HCT116 (cell line): ENCODE measurements at regions not wholly inside any gene's neighbourhood (a gene's known extent, or its start where the extent isn't known, plus 50 kb on each side); places are given as distances from the start of the nearest gene placed in this dataset.

Experiments
- ATAC-seq: fragments of 200-7000 bp; cut with Tn5 transposase; 2 replicates; pipeline ENCODE4 v1.9.1; 2020; ENCODE audit warnings: mild to moderate bottlenecking, moderate library complexity
- BruUV-seq: library from RNA; stranded (reverse); fragments of 400-500 nt; replicated peaks from 2 replicates; lab custom pipeline; 2021; lab: Mats Ljungman, UMichigan
- CTCF ChIA-PET: fragments of 300-600 bp; sonication (Branson Sonifier 250); formaldehyde crosslinking; loops from one replicate; lab custom pipeline; 2021; ENCODE audit warnings: antibody characterized with exemption; lab: Charles Lee
- POLR2A ChIA-PET: fragments of 300-600, 350-600 bp; sonication (Branson Sonifier 250); formaldehyde crosslinking; loops from one replicate; lab custom pipeline; 2021; ENCODE audit warnings: antibody characterized with exemption; lab: Charles Lee
- RAD21 ChIA-PET, 2 experiments: fragments of 300-600 bp; sonication (Branson Sonifier 250); formaldehyde crosslinking; loops; one replicate each; lab custom pipeline; 2023; ENCODE audit warnings: low total read pairs in 2 of 2; ENCODE audit not compliant: uncharacterized antibody in 2 of 2, unreplicated experiment in 2 of 2, low non-redundant PET in 1 of 2; lab: Charles Lee
- DNase-seq: peaks from one replicate; pipeline ENCODE4 v3.0.0-alpha.2; 2010; ENCODE audit warnings: low read depth, low spot score
- H2AFZ ChIP-seq: fragments of 200-600 bp; shearing (Covaris generic), sonication (generic); 2 replicates; pipeline ENCODE4 v1.6.1; 2017; ENCODE audit warnings: low read depth, mixed run types, mixed read lengths, antibody characterized with exemption, low read length; ENCODE audit not compliant: poor library complexity, severe bottlenecking
- H3K27ac ChIP-seq: 2 replicates; pipeline ENCODE4 v1.5.1; 2012; ENCODE audit warnings: low read depth, low read length
- H3K27me3 ChIP-seq: fragments of 200-600 bp; sonication (generic); 2 replicates; pipeline ENCODE4 v1.6.1; 2016; ENCODE audit warnings: mixed run types, low read length, mixed read lengths; ENCODE audit not compliant: insufficient read depth
- H3K36me3 ChIP-seq, 2 experiments: fragments of 200-500 bp in 1 of 2; fragments of 200-600 bp in 1 of 2; sonication (Bioruptor generic) in 1 of 2; sonication (generic) in 1 of 2; 2 replicates each; pipeline versions ENCODE4 v1.5.1 to v1.6.1; 2014 to 2016; ENCODE audit warnings: low read length in 2 of 2, inconsistent platforms in 1 of 2, mixed read lengths in 1 of 2, mixed run types in 1 of 2; ENCODE audit not compliant: insufficient read depth in 2 of 2, control insufficient read depth in 1 of 2
- H3K4me1 ChIP-seq, 2 experiments: fragments of 200-600 bp in 1 of 2; sonication (generic) in 1 of 2; 2 replicates each; pipeline versions ENCODE4 v1.5.1 to v1.6.1; 2012 to 2017; ENCODE audit warnings: low read length in 2 of 2, inconsistent platforms in 1 of 2, mild to moderate bottlenecking in 1 of 2, mixed read lengths in 1 of 2, mixed run types in 1 of 2, moderate library complexity in 1 of 2; ENCODE audit not compliant: insufficient read depth in 2 of 2, control insufficient read depth in 1 of 2
- H3K4me2 ChIP-seq: fragments of 200-600 bp; sonication (generic); 2 replicates; pipeline ENCODE4 v1.6.1; 2017; ENCODE audit warnings: mixed run types, low read length, mixed read lengths
- H3K4me3 ChIP-seq, 2 experiments: fragments of 200-600 bp in 1 of 2; sonication (generic) in 1 of 2; replicated peaks in 1 of 2; 2 replicates each; pipeline ENCODE4 v1.5.1; 2011 to 2016; ENCODE audit warnings: low read length in 2 of 2, control low read depth in 1 of 2, low read depth in 1 of 2, mild to moderate bottlenecking in 1 of 2, mixed read lengths in 1 of 2, mixed run types in 1 of 2
- H3K79me2 ChIP-seq: fragments of 200-600 bp; sonication (generic); 2 replicates; pipeline ENCODE4 v1.6.1; 2017; ENCODE audit warnings: mild to moderate bottlenecking, mixed run types, low read length, moderate library complexity, mixed read lengths; ENCODE audit not compliant: insufficient read depth
- H3K9ac ChIP-seq: fragments of 200-600 bp; sonication (generic); 2 replicates; pipeline ENCODE4 v1.6.1; 2016; ENCODE audit warnings: low read length, mixed read lengths
- H3K9me2 ChIP-seq: fragments of 200-600 bp; sonication (generic), shearing (Covaris generic); 2 replicates; pipeline ENCODE4 v1.6.1; 2017; ENCODE audit warnings: mixed run types, mild to moderate bottlenecking, moderate library complexity; ENCODE audit not compliant: insufficient read depth
- H3K9me3 ChIP-seq, 2 experiments: fragments of 200-500 bp in 1 of 2; fragments of 200-600 bp in 1 of 2; sonication (Bioruptor generic) in 1 of 2; sonication (generic) in 1 of 2; 2 replicates each; pipeline ENCODE4 v1.6.1; 2014 to 2017; ENCODE audit warnings: low read length in 2 of 2, mixed read lengths in 2 of 2, inconsistent platforms in 1 of 2, low read depth in 1 of 2, mild to moderate bottlenecking in 1 of 2, mixed run types in 1 of 2, moderate library complexity in 1 of 2; ENCODE audit not compliant: control insufficient read depth in 1 of 2, insufficient read depth in 1 of 2
- H4K20me1 ChIP-seq: fragments of 200-600 bp; sonication (generic), shearing (Covaris generic); 2 replicates; pipeline ENCODE4 v1.6.1; 2017; ENCODE audit warnings: mixed run types, mild to moderate bottlenecking, moderate library complexity; ENCODE audit not compliant: insufficient read depth
- CTCF ChIP-seq, 3 experiments: fragments of 200-600 bp in 1 of 3; sonication (generic) in 1 of 3; IDR thresholded peaks in 2 of 3; conservative IDR thresholded peaks in 1 of 3; 2 replicates each; pipeline ENCODE4 v1.5.1; 2012 to 2017; ENCODE audit warnings: low read depth in 2 of 3, low read length in 2 of 3, antibody characterized with exemption in 1 of 3, borderline replicate concordance in 1 of 3, control low read depth in 1 of 3, mild to moderate bottlenecking in 1 of 3, mixed read lengths in 1 of 3, mixed run types in 1 of 3, moderate library complexity in 1 of 3; ENCODE audit not compliant: insufficient read depth in 1 of 3
- EGR1 ChIP-seq: IDR thresholded peaks from 2 replicates; pipeline ENCODE4 v1.6.1; 2012; ENCODE audit warnings: low read depth
- ELF1 ChIP-seq: IDR thresholded peaks from 2 replicates; pipeline ENCODE4 v1.6.1; 2012; ENCODE audit warnings: low read depth, borderline replicate concordance
- EZH2 ChIP-seq: fragments of 200-600 bp; sonication (generic); IDR thresholded peaks from 2 replicates; pipeline ENCODE4 v1.6.1; 2017; ENCODE audit warnings: antibody characterized with exemption, mixed run types
- JUND ChIP-seq: IDR thresholded peaks from 2 replicates; pipeline ENCODE4 v1.6.1; 2012
- POLR2AphosphoS5 ChIP-seq: IDR thresholded peaks from 2 replicates; pipeline ENCODE4 v1.6.1; 2011; ENCODE audit warnings: mild to moderate bottlenecking, low read depth, low read length, moderate library complexity
- RAD21 ChIP-seq: IDR thresholded peaks from 2 replicates; pipeline ENCODE4 v1.6.1; 2012; ENCODE audit warnings: low read depth, mild to moderate bottlenecking
- SIN3A ChIP-seq: IDR thresholded peaks from 2 replicates; pipeline ENCODE4 v1.6.1; 2012; ENCODE audit warnings: low read depth
- SRF ChIP-seq: IDR thresholded peaks from 2 replicates; pipeline ENCODE4 v1.6.1; 2012; ENCODE audit warnings: low read depth
- intact Hi-C: fragments of 100-400 bp; cut with micrococcal nuclease; formaldehyde crosslinking; loops from 2 replicates; pipeline ENCODE4 v1.10.0; 2022
- TF ChIP-seq, protein P1 (sequence below): IDR thresholded peaks from 2 replicates; pipeline ENCODE4 v1.6.1; 2012

GRCh38 chr1:24244519-24245268 lies 57.6 kb upstream of the IFNLR1 start:
- no peak for ATAC-seq
- CTCF ChIA-PET = no interaction called here
- no TSS peak for BruUV-seq
- no peak for TF ChIP-seq EGR1
- no peak for TF ChIP-seq SIN3A
- no peak for TF ChIP-seq EZH2
- TF ChIP-seq SRF = no peak
- TF ChIP-seq JUND = no peak
- no peak for TF ChIP-seq CTCF (IDR thresholded peaks at IDR 0.05 in 2 of 3, conservative IDR thresholded peaks at IDR 0.05 in 1 of 3; ENCODE audit: borderline replicate concordance in 1 of 3, insufficient read depth in 1 of 3, low read depth in 2 of 3, low read length in 2 of 3)
- TF ChIP-seq ELF1 = no peak
- no peak for TF ChIP-seq POLR2AphosphoS5
- TF ChIP-seq, protein P1, sequence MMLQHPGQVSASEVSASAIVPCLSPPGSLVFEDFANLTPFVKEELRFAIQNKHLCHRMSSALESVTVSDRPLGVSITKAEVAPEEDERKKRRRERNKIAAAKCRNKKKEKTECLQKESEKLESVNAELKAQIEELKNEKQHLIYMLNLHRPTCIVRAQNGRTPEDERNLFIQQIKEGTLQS = no peak
- no peak for TF ChIP-seq RAD21
- TF ChIP-seq, all 23 proteins: peak for 0
- POLR2A ChIA-PET = no interaction called here
- Histone ChIP-seq H3K27ac (no peak overlapping the region), H3K4me3 (no peak overlapping the region), H3K4me2 (no peak overlapping the region), H3K4me1 (no peaks in the 10 kb centered on the region), H4K20me1 (no peaks in the 10 kb centered on the region), H3K27me3 (no peaks in the 10 kb centered on the region), H3K9me2 (no peaks in the 10 kb centered on the region), H2AFZ (no peak overlapping the region), H3K36me3 (no peaks in the 10 kb centered on the region), H3K9ac (no peak overlapping the region), H3K79me2 (no peaks in the 10 kb centered on the region), H3K9me3 (no peaks in the 10 kb centered on the region)
- intact Hi-C loops = no loop called here
- DNase-seq = no peak
- RAD21 ChIA-PET = no interaction called here
